Endothelial cell of hepatic sinusoid (primary cell): ENCODE measurements at regions not wholly inside any gene's neighbourhood (a gene's known extent, or its start where the extent isn't known, plus 50 kb on each side); places are given as distances from the start of the nearest gene placed in this dataset.
"Not testable (repeated sequence)": the region's sequence is repeated elsewhere in the genome, so short reads cannot be mapped to it uniquely, and the experiment has no call there.

ENCODE experiments used
- in situ Hi-C: cut with HindIII; loops from 2 replicates; pipeline ENCODE4 v1.10.0; 2017; ENCODE audit warnings: low sequenced_read_pairs

DNA sequence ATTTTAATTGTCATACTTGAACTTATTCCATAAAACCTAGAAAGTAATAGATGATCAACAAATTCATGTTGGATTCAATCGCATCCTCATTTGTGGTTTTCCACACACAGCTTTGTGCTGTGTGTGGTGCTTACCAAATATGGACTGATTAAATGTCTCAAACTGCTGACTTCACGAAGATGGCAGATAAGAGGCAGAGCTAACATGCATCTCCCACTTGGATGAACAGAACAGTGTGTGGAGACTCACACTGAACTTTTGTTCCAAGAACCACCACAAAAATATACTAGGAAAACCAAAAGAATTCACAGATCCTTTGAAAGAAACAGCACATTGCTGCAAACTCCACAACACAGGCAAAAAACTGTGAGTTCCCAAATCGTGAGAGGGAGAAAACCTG lies 603.7 kb downstream of the TENT5A start:
- in situ Hi-C loops = no loop called here

DNA sequence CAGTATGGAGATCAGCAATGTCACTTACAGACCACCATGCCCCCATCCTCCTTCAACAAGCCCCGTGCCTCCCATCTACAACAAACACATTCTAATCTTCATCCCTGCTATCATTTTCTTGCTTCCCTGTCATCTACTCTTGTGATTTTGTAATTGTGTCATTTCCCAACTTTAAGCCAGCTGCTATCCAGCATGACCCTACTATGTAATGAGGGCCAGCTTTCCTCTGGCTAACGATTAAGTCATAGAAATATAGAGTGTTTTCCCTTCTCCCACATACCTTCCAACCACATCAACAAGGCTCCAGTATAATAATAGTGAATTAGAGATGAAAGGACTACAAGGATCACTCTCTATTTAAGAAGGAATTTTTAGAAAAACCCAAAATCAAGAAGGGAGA lies 607.0 kb downstream of the TENT5A start:
- in situ Hi-C loops = no loop called here

DNA sequence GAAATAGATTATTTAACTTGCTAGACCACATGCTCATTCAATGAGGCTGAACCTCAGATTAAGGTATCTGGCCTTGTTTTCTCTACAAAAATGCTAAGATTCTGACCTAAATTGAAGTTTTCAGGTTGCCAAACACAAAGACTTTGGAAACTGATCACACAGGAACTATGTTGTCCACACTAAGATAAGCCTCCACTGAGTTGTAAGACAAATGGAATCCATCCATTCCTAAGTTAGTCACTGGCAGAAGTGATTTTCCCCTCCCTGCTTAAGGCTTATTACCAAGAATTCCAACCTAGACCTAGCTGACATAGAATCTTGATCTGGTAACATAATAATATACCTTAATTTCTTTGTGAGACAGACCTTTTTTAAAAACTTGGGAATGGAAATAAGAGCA lies 608.1 kb downstream of the TENT5A start:
- in situ Hi-C loops = no loop called here

DNA sequence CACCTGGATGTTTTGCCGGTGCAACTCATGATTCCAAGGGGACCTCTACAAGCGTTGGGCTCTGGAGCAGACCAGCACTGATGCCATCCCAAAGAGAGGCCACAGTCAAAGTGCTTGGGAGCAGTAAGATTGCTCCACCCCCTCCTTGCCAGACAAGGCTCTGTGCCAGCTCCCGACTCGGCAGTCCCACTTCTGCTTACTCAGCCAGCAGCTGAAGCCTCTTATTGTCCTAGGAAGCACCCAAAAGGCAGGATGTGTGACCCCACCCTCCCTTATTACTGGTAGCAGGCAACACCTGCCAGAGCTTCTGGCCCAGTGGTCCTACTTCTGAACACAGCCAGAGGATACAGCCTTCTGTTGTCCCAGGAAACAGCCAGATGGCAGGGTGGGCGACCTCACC lies 614.2 kb downstream of the TENT5A start:
- in situ Hi-C loops = no loop called here

DNA sequence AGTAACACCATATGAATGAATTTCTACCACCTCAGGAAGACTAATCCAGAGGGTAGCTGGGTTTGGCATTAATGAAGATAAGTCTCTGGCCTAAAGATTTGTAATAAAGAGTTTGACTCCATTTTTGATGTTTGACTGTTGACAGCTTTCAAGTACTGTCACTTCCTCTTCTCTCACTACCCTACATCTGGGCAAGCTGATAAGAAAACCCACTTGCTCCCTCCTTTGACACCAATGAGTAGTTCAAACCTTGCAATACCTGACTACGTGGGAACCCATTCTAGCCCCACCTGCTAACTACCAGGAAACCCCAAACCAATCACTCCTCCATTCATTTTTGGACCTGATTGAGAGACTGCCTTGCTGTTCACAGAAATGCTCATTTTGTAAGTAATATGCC lies 621.5 kb downstream of the TENT5A start:
- in situ Hi-C loops = no loop called here

DNA sequence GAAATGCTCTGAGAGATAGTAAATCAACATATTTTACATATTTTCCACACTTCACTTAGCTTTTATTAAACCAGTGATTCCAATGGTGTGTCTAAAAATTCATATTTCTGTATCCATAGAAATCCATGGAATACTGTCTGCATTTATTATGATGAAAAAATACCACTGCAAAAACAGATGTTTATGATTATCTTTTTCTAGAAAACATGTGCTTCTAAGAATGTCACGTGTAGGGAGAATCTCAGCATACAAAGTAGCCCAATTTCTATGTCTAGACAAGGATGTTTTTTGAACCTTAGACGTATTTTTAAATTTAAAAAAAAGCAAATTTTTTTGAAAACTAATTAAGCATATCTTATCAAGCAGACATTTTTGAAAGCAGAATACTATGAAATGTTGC lies 622.4 kb downstream of the TENT5A start:
- in situ Hi-C loops = no loop called here

DNA sequence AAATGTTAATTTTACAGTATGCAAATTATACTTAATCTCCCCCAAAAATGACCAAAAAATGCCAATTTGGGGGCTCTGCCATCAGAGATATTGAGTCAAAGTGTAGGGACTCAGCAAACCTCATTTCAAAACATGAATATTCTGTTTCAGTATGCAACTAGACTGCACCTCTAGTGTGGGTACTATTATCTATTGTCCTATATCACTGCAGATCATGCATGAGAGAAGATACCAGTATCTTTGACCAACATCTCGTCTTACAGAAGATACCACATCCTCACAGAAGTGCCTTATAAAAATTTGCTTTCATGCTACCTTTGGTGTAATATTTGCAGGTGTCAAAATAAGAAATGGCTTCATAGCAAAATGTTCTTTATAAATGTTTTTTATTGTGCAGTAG lies 623.8 kb downstream of the TENT5A start:
- in situ Hi-C loops = no loop called here

DNA sequence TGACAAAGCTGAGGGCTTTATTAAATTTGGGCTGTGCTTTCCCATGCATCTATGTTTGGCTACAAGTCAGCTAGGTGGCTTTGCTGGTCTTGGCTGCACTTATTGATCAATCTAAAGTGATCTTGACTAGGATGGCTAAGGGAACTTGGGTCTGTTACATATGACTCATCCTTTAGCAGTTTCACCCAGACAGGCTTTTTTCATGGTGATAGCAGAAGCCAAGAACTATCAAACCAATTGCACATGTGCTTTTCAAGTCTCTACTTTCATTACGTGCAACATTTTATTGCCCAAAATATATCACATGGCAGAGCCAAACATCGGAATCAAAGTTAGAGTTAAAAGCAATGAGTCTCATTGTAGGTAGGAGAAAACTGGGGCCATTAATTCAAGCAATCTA lies 626.3 kb downstream of the TENT5A start:
- in situ Hi-C loops = no loop called here

DNA sequence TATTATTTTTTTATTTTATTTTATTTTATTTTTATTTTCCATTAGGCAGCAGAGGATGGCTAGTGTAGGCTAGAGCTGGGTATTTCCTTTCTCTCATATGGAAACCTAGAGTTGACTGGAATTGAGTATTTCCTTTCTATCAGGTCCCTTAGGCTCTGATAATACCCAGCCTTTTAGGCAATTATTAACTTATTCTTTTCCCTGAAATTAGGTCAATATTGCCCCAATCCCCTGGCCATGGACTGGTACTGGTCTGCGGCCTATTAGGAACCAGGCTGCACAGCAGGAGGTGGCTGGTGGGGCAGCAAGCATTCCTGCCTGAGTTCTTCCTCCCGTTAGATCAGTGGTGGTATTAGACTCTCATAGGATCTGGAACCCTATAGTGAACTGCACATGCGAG lies 632.2 kb downstream of the TENT5A start:
- in situ Hi-C loops = no loop called here

DNA sequence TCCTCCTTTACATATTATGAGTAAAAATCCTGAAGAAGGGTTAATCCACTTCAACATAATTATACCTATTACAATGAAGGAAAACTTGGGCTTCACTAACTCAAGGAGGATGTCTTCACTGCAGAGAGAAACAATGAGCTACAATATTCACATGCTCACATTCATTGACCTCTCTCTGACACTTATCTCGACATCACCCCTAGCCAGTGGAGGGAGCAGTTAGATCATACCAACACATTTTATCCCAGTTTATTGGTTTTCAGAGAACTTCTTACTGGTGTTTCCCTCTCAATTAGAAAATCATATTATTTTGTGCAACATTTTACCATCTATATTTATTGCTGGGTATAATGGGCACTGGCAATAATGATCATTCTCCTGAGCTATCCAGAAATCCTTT lies 646.5 kb downstream of the TENT5A start:
- in situ Hi-C loops = no loop called here

DNA sequence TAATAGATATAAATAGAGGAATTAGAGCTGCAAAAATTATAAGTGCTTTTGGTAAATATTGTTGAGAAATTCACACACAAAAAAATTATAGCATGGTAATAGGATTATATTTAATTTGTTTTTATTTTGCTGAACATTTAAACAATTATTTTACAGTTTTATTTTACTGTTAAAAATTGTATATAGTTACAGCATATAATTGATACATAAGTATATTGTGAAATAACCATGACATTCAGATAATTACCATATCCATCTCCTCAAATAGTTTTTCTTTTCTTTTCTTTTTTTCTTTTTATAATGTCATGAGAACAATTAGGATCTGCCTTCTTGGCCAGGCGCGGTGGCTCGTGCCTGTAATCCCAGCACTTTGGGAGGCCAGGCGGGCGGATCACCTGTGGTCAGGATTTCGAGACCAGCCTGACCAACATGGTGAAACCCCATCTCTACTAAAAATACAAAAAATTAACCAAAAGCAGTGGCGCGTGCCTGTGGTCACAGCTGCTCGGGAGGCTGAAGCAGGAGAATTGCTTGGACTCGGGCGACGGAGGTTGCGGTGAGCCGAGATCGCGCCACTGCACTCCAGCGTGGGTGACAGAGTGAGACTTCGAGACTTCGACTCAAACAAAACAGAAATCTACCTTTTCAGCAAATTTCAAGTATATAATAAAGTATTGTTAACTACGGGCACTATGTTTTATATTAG lies 654.2 kb downstream of the TENT5A start:
- in situ Hi-C loops = no loop called here

DNA sequence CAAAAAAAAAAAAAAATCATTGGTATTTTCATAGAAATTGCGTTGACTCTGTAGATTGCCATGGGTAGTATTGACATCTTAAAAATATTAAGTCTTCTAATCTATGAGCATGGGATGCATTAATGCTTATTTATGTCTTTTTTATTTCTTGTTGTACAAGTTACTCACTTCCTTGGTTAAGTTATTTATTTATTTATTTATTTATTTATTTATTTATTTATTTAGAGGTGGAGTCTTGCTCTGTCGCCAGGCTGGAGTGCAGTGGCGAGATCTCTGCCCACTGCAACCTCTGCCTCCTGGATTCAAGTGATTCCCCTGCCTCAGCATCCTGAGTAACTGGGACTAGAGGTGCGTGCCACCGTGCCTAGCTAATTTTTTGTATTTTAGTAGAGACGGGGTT lies 656.0 kb downstream of the TENT5A start:
- in situ Hi-C loops = not testable (repeated sequence)

DNA sequence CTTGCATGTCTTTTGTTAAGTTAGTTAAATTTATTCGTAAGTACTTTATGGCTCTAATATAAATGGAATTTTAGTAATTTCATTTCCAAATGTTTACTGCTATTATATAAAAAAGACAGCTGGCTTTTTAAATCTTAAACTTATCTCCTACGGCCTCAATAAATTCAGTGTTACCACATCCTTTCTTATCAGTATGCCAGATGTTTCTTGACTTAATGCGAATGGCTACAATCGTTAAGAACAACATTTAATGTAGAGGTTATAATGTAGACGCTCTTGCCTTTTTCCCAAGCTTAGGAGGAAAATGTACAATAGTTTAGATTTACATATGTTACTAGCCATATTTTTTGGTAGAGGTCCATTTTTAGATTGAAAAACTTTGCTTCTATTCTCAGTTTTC lies 659.4 kb downstream of the TENT5A start:
- in situ Hi-C loops = no loop called here

DNA sequence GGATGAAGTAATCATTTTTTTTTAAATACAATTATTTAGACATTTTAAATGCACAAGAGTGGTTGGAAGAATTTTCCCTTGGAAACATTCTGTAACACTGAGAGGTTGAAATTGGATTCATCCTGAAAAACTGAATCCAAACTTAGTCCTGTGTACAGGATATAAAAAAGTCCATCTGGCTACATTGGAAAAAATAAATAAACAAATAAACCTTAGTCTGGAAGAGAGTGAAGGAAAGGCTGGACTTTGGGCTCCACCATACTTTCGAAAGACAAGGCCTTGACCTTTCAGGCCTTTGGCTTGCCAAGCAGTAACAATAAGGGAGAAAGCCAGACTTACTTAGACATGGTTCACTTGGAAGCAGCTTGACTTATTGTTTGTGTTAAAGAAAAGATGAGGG lies 664.3 kb downstream of the TENT5A start:
- in situ Hi-C loops = no loop called here

DNA sequence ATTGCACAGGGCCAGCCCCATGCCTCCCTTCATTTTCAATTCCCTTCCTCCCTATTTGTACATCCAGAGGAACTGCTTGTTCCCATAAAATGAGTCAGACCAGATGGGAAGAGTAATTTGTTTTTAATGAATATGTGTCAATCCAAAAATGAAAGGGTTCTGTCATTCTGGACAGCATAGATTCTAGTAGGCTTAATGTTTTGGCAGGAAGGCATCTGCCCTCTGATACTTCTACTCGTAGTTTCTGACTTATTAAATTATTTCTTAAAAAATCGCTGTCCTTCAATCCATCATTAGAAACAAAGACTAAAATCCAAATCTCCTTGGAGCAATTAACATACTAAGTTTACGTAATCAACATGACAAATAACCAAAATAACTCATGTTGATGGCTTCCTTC lies 665.5 kb downstream of the TENT5A start:
- in situ Hi-C loops = no loop called here

DNA sequence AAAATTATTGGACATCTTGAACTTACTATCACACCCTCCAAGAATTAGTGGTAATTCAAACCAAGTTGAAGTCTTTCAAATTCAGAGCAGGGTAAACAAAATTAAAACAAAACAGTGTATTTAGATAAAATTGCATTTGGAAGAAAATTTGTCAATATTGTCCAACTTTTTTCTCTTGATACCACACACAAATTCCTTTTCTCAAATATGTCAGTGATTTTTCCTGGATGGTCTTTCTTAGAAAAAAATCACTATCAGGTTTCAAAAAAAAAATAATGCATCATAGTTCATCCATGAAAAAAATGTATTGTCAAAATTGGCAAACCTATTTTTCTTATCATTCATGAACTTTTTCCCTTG lies 667.1 kb downstream of the TENT5A start:
- in situ Hi-C loops = no loop called here

DNA sequence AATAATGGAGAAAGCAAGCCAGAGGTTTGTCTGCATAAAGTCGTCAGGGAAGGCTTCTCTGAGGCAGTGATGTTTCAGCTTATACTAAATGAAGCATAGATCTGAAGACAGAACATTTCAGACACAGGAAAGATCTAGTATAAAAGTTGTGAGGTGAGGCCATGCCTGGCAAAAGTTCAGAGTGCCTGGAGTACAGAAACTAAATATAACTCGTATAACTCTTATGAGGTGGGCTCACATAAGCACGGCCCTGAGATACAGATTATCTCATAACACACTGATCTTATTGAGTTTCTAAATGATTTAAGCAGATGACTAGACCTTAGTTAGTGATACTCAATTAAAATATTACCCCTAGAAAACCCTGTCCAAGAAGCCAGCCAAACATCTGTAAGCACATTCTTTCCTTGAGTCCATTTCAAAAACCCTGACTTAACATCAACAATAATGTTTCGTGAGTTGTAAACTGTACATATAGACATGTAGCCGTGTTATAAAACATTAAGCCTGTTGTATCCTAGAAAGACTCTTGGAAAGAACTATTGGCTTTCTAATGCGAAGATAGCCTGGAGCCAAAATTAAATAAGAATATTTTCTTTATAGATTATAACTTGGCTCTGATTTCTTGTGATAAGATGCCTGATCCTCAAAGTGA lies 667.6 kb downstream of the TENT5A start:
- in situ Hi-C loops = no loop called here

DNA sequence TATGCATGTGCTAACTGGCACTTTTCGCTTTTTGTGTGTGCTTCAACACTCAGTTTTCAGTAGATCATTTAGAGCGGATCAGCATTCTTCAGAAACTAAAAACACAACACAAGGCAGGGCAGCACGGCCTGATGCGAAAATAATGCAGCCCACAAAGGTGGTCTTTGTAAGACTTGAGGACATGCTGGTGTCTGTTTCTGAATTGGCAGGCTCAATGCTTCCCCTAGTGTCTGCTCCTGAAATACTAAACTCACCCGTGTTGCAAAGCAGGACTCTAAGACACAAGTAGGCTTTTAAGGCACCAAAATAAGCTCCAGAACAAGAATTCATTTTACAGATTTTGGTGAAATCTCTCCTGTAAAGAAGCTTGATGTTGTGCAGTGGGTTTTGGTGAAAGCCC lies 676.5 kb downstream of the TENT5A start:
- in situ Hi-C loops = no loop called here

DNA sequence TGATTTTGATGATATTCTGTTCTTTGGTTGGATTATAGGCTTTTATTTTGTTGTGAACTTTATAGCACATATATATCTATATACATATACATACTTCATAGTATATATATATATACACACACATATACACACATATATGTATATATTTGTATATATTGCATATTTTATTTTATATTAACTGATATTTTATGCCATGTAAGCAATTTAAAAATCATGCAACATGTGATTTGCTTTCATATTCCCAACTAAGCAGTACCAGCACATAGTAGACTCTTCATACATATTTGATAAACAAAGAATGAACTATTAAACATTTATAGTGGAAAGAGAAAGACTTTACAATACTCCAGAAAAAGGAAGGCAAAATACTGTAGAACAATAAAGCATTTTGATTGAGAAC lies 679.2 kb downstream of the TENT5A start:
- in situ Hi-C loops = no loop called here

DNA sequence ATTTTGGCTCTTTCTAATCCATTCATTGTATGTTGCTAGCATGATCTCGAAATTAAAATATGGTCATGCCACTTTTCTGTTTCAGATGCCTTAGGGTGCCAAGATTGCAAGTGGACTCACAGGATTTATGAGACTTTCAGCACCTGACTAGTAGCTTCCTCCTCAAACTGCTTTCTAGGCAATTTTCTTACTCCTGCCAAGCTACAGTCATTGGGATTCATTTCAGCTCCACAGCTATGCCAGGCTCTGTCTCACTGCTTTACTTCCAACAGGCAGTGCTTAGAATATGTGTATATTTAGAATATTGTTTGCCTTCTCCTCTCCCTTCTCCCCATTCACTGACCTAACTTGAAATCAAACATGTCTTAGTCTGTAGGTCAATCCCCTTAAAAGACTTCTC lies 681.4 kb downstream of the TENT5A start:
- in situ Hi-C loops = no loop called here

DNA sequence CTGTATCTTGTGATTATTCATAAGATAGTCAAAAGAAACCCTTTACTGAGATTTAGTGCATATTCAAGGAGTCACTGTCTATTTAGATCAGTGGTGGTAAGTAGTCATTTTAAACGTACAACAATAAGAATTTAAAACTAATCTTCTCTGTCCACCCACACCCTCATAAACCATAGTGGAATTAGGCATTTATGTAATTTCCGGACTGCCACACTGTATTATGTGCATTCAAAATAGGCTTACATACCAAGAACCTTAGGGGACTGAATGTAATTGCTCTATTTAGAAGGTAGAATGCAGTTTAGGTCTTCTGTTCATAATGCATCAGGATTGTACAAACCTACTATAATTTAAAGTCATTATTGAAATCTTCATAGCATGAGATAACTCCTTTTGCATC lies 685.4 kb downstream of the TENT5A start:
- in situ Hi-C loops = no loop called here

DNA sequence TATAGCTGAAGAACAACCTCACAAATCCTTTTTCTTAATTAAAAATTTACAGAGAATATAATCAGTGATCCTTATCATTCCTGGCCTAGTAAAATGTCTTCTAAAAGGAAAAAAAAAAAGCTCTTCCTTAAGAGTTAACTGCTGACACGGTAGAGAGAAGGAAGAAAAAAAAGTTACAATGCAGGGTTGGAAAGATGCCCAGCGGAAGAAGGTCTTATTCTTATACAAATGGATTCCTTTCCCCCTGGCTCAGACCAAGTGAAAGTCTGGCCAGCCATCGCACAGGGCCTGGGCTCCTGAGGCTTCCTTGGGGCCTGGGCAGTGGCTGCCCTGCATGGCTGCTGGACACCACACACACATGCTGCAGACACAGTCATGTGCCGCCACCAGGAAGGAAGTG lies 688.6 kb downstream of the TENT5A start:
- in situ Hi-C loops = loop anchor here (5.0 kb wide), 1 partner anchor 72 kb away; no protein-coding TSS in a partner anchor

DNA sequence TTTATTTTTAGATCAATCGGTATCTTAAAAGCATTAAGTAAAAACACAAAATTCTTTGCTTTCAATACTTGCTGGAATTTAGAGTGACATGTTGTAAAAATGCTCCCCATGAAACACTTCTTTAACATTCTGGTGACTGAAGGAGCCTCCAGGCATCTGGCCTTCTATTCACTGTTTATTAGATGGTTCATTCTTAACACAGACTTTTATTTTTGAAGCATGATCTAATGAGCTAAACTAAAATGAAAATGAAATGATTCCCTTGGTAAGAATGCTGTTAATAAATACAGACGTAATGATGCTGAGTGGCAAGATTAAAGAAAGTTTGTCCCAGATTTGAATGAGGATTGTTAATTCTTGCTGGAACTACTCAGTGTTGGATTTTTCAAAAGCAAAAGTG lies 698.4 kb downstream of the TENT5A start:
- in situ Hi-C loops = no loop called here
